ENCODE measurements at regions not wholly inside any gene's neighbourhood (a gene's known extent, or its start where the extent isn't known, plus 50 kb on each side); places are given as distances from the start of the nearest gene placed in this dataset.

GRCh38 chr2:67945940-67946339 lies 116.9 kb downstream of the C1D start:
- FAIRE-seq, result no peak
- no peak overlapping the region for H3K27ac ChIP-seq (ENCODE audit: extremely low read length, insufficient read depth, low read length)
- no peak for DNase-seq (ENCODE audit: low spot score)
- H3K79me2 ChIP-seq (ENCODE audit: insufficient read depth, low read length), result no peaks in the 10 kb centered on the region
- ChIA-PET POLR2A (no interaction called here), CTCF (ENCODE audit: low intra/inter-chr PET ratio, low total read pairs) (no interaction called here)
- peaks cover 7% of the 10 kb centered on the region; the same call in 1 of the 2 replicates for H3K9me3 ChIP-seq (ENCODE audit: low read length)
- WGBS (ENCODE audit: low lambda C conversion rate), result 14% methylated on average over 4 of the region's 4 CpGs
- no peaks in the 10 kb centered on the region for H4K20me1 ChIP-seq (ENCODE audit: insufficient read depth, low read length)
- TF ChIP-seq ZKSCAN5 (CRISPR knock-in tag; IDR thresholded peaks at IDR 0.05), result no peak
- intact Hi-C loops (cut with micrococcal nuclease; ENCODE audit: unreplicated experiment), result no loop called here
- no peak overlapping the region for H3K4me2 ChIP-seq (ENCODE audit: low read depth, low read length)
- H3K27me3 ChIP-seq (ENCODE audit: control insufficient read depth in 1 of 2, insufficient read depth in 2 of 2, low read length in 2 of 2), result no peaks in the 10 kb centered on the region
- H3K4me1 ChIP-seq (ENCODE audit: insufficient read depth, low read length), result peaks cover 1% of the 10 kb centered on the region; the same call in 1 of the 2 replicates
- no peak overlapping the region for H3K4me3 ChIP-seq (replicated peaks in 1 of 3; ENCODE audit: insufficient read depth in 1 of 3, low read depth in 2 of 3, low read length in 3 of 3)
- no peak overlapping the region for H2AFZ ChIP-seq (ENCODE audit: low read length)
- ATAC-seq, result no peak
- in situ Hi-C loops (cut with HindIII; ENCODE audit: extremely low pct_ligation_motif_present, low pct_unique_long_range_greater_than_20kb), result no loop called here
- no TSS peak for BruUV-seq (replicated peaks)
- H3K36me3 ChIP-seq (replicated peaks in 1 of 2; ENCODE audit: control insufficient read depth in 1 of 2, insufficient read depth in 2 of 2, low read length in 2 of 2), result no peaks in the 10 kb centered on the region
- no peak overlapping the region for H3K9ac ChIP-seq (ENCODE audit: insufficient read depth, low read depth, low read length)

GRCh38 chr2:67948057-67948456 lies 114.7 kb downstream of the C1D start:
- TF ChIP-seq EZH2 (conservative IDR thresholded peaks at IDR 0.05; ENCODE audit: low read depth, low read length) (no peak), GPBP1L1 (CRISPR knock-in tag; IDR thresholded peaks at IDR 0.05) (no peak), ZSCAN29 (CRISPR knock-in tag; conservative IDR thresholded peaks at IDR 0.05) (no peak), KLF9 (CRISPR knock-in tag; IDR thresholded peaks at IDR 0.05; ENCODE audit: low read depth) (no peak), ZNF432 (CRISPR knock-in tag; IDR thresholded peaks at IDR 0.05; ENCODE audit: borderline replicate concordance) (no peak), SMAD3 (CRISPR knock-in tag; IDR thresholded peaks at IDR 0.05) (no peak), NFYB (CRISPR knock-in tag; IDR thresholded peaks at IDR 0.05) (no peak), JUND (CRISPR knock-in tag; IDR thresholded peaks at IDR 0.05) (no peak), ZSCAN30 (CRISPR knock-in tag; IDR thresholded peaks at IDR 0.05) (no peak)
- peaks cover 4% of the 10 kb centered on the region; the same call in 1 of the 2 replicates for H3K4me1 ChIP-seq (ENCODE audit: insufficient read depth, low read length)
- DNase-seq (ENCODE audit: low spot score), result no peak
- CTCF ChIA-PET (ENCODE audit: low intra/inter-chr PET ratio, low total read pairs), result no interaction called here
- no peak for ATAC-seq
- no peaks in the 10 kb centered on the region for H3K79me2 ChIP-seq (ENCODE audit: insufficient read depth, low read length)
- no peak overlapping the region for H2AFZ ChIP-seq (ENCODE audit: low read length)
- H3K36me3 ChIP-seq (replicated peaks in 1 of 2; ENCODE audit: control insufficient read depth in 1 of 2, insufficient read depth in 2 of 2, low read length in 2 of 2), result no peaks in the 10 kb centered on the region
- no TSS peak for BruUV-seq (replicated peaks)
- H3K9ac ChIP-seq (ENCODE audit: insufficient read depth, low read depth, low read length), result no peak overlapping the region
- H3K4me3 ChIP-seq (replicated peaks in 1 of 3; ENCODE audit: insufficient read depth in 1 of 3, low read depth in 2 of 3, low read length in 3 of 3), result no peak overlapping the region
- H3K4me2 ChIP-seq (ENCODE audit: low read depth, low read length), result no peak overlapping the region
- H3K9me3 ChIP-seq (ENCODE audit: low read length), result peaks cover 4% of the 10 kb centered on the region; the same call in 1 of the 2 replicates
- H3K27me3 ChIP-seq (ENCODE audit: control insufficient read depth in 1 of 2, insufficient read depth in 2 of 2, low read length in 2 of 2), result no peaks in the 10 kb centered on the region
- no peak for FAIRE-seq
- no peaks in the 10 kb centered on the region for H4K20me1 ChIP-seq (ENCODE audit: insufficient read depth, low read length)
- POLR2A ChIA-PET, result no interaction called here
- intact Hi-C loops (cut with micrococcal nuclease; ENCODE audit: unreplicated experiment) (no loop called here), in situ Hi-C loops (cut with HindIII; ENCODE audit: extremely low pct_ligation_motif_present, low pct_unique_long_range_greater_than_20kb) (no loop called here)
- no peak overlapping the region for H3K27ac ChIP-seq (ENCODE audit: extremely low read length, insufficient read depth, low read length)
